ENCODE measurements at regions not wholly inside any gene's neighbourhood (a gene's known extent, or its start where the extent isn't known, plus 50 kb on each side); places are given as distances from the start of the nearest gene placed in this dataset.

DNA sequence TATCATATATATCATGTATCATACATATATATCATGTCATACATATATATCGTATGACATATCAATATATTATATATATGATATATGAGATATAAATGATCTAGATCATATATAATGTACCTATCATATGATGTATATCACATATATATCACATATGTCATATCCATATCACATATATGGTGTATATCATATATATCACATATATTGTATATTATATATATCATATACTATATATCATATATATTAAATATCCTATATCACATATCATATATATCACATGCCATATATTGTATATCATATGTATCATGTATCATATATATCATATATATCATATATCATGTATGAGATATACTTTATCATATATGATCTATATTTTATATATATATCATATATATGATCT, 355.9 kb upstream of the RBFOX1 start:
- TF ChIP-seq, protein P1, sequence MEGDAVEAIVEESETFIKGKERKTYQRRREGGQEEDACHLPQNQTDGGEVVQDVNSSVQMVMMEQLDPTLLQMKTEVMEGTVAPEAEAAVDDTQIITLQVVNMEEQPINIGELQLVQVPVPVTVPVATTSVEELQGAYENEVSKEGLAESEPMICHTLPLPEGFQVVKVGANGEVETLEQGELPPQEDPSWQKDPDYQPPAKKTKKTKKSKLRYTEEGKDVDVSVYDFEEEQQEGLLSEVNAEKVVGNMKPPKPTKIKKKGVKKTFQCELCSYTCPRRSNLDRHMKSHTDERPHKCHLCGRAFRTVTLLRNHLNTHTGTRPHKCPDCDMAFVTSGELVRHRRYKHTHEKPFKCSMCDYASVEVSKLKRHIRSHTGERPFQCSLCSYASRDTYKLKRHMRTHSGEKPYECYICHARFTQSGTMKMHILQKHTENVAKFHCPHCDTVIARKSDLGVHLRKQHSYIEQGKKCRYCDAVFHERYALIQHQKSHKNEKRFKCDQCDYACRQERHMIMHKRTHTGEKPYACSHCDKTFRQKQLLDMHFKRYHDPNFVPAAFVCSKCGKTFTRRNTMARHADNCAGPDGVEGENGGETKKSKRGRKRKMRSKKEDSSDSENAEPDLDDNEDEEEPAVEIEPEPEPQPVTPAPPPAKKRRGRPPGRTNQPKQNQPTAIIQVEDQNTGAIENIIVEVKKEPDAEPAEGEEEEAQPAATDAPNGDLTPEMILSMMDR (IDR thresholded peaks at IDR 0.05; ENCODE audit: borderline replicate concordance, control extremely low read depth, extremely low read depth, insufficient read depth, missing control alignments), result no peak
- in situ Hi-C loops (cut with MboI; ENCODE audit: low sequenced_read_pairs, unreplicated experiment), result no loop called here
- DNase-seq (ENCODE audit: low spot score), result no peak

DNA sequence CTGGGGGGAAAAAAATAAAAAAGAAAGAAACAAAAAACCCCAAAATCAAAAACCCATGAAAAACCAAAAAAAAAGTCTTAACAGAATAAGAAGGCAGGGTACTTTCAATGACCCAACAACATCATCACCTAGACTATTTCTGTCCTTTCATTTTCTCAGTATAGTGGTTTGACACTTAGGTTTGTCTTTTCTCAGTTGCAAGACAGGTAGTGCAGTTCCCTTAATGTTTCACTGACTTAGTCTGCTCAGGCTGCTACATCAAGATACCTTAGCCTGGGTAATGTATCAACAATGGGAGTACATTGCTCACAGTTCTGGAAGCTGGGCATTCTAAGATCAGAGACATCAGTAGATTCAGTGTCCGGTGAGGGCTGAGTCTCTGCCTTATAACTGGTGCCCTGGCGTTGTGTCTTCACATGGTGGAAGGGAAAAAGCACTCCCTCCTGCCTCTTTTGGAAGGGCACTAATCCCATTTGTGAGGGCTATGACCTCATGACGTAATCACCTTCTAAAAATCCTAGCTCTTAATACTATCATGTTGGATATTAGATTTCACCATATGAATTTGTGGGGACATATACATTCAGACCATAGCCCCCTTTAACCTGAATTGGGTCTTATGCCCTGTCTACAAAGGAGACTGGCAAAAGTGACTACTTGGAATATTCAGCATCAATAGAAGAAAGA, 362.3 kb upstream of the RBFOX1 start:
- in situ Hi-C loops (cut with MboI; ENCODE audit: low sequenced_read_pairs, unreplicated experiment), result no loop called here
- no peak for DNase-seq (ENCODE audit: low spot score)
- TF ChIP-seq, protein P1 (IDR thresholded peaks at IDR 0.05; ENCODE audit: borderline replicate concordance, control extremely low read depth, extremely low read depth, insufficient read depth, missing control alignments), result no peak

DNA sequence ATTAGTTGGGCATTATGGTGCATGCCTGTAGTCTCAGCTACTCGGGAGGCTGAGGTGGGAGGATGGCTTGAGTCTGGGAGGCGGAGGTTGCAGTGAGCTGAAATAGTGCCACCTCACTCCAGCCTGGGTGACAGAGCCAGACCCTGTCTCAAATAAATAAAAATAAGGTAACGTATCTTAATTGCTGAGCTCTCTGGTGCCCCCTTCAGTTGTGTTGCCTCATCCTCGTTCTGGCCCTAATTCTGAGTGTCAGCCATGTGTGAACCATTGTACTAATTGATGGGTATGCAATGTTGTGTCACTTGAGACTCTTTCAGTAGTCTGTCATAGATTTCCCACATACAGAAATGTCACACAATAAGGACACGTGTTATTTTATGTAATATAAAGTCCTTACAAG, 363.1 kb upstream of the RBFOX1 start:
- TF ChIP-seq, protein P1 (IDR thresholded peaks at IDR 0.05; ENCODE audit: borderline replicate concordance, control extremely low read depth, extremely low read depth, insufficient read depth, missing control alignments), result no peak
- in situ Hi-C loops (cut with MboI; ENCODE audit: low sequenced_read_pairs, unreplicated experiment), result no loop called here
- no peak for DNase-seq (ENCODE audit: low spot score)

DNA sequence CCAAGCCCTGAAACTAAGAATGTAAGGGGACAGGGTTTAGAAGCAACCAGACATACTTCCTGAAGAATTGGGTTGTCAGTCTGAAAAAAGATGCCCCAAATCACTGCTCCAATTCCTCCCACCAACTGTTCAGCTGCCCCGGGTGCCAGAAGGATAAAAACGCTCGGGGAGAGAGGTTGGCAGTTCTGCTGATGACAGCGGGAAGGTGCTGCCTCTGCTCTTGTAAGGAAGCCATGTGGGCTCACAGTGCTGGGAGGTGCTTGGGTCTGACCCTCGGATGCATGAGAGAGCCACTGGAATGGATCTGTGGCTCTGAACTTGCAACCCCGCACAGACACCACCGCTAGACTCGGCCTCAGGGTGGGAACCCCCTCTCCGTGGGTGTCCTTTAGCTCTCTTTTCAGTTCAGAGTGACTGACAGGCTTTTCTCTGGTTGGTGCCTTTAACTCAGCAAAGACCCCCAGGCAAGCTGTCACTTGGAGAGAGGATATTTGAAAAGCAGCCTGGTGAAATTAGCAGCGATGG, 364.8 kb upstream of the RBFOX1 start:
- TF ChIP-seq, protein P1 (IDR thresholded peaks at IDR 0.05; ENCODE audit: borderline replicate concordance, control extremely low read depth, extremely low read depth, insufficient read depth, missing control alignments), result no peak
- DNase-seq (ENCODE audit: low spot score), result no peak
- in situ Hi-C loops (cut with MboI; ENCODE audit: low sequenced_read_pairs, unreplicated experiment), result no loop called here

DNA sequence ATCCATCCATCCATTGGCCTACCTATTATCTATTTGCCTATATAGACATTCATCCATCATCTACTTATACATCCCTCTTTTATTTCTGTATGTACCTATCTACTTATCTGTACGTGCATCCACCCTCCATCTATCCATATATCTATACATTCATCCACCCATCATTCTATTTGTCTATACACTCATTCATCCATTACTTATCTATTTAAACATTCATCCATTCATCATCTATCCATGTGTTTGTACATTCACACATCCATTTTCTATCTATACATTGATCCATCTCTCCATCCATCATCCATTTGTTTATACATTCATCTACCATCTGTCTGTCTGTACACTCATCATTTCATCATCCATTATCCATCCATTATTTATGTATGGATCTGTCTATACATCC, 365.7 kb upstream of the RBFOX1 start:
- TF ChIP-seq, protein P1 (IDR thresholded peaks at IDR 0.05; ENCODE audit: borderline replicate concordance, control extremely low read depth, extremely low read depth, insufficient read depth, missing control alignments), result no peak
- no peak for DNase-seq (ENCODE audit: low spot score)
- in situ Hi-C loops (cut with MboI; ENCODE audit: low sequenced_read_pairs, unreplicated experiment), result no loop called here

DNA sequence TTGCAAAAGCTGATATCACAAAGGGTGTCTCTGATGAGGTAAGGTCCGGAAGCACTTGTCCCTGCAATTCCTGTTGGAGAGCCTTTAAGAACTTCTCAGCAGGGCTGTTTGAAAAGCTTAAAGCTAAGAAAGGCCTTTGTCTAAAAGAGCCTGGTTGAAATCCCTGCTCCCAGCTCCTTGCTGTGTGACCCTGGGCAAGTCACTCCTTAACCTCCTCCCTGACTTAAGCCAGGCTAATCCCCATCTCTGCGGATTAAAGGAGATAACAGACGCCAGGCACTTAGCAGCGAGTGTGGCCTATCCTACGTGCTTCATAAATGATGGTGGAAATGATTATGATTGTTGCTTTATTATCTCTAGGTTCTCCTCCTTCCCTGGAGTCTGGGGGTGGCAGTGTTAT, 368.0 kb upstream of the RBFOX1 start:
- no peak for DNase-seq (ENCODE audit: low spot score)
- TF ChIP-seq, protein P1 (IDR thresholded peaks at IDR 0.05; ENCODE audit: borderline replicate concordance, control extremely low read depth, extremely low read depth, insufficient read depth, missing control alignments), result no peak
- in situ Hi-C loops (cut with MboI; ENCODE audit: low sequenced_read_pairs, unreplicated experiment), result no loop called here

All from GM13976 (cell line).